Neural cell (in vitro differentiated cells): ENCODE measurements at regions not wholly inside any gene's neighbourhood (a gene's known extent, or its start where the extent isn't known, plus 50 kb on each side); places are given as distances from the start of the nearest gene placed in this dataset.

Experiments used
- CTCF ChIP-seq: fragments of 450-650 bp; IDR thresholded peaks from 2 replicates; pipeline ENCODE4 v1.5.1; 2014; ENCODE audit warnings: antibody characterized with exemption, mild to moderate bottlenecking, moderate library complexity; ENCODE audit not compliant: poor library complexity, severe bottlenecking
- EP300 ChIP-seq: fragments of 450-650 bp; conservative IDR thresholded peaks from 2 replicates; pipeline ENCODE4 v1.6.1; 2014; ENCODE audit warnings: antibody characterized with exemption, mild to moderate bottlenecking, moderate library complexity; ENCODE audit not compliant: poor library complexity, severe bottlenecking
- EZH2 ChIP-seq: fragments of 200-600, 300-800 bp; shearing (Covaris generic), sonication (generic); IDR thresholded peaks from 2 replicates; pipeline ENCODE4 v1.6.1; 2014; ENCODE audit warnings: antibody characterized with exemption, low read length, borderline replicate concordance, mild to moderate bottlenecking; ENCODE audit not compliant: insufficient read depth, poor library complexity, severe bottlenecking
- POLR2AphosphoS5 ChIP-seq: IDR thresholded peaks from 2 replicates; pipeline ENCODE4 v1.6.1; 2012
- RAD21 ChIP-seq: fragments of 450-650 bp; conservative IDR thresholded peaks from 2 replicates; pipeline ENCODE4 v1.6.1; 2014; ENCODE audit warnings: antibody characterized with exemption, mild to moderate bottlenecking, moderate library complexity
- REST ChIP-seq: IDR thresholded peaks from 2 replicates; pipeline ENCODE4 v1.6.1; 2012; ENCODE audit warnings: borderline replicate concordance
- SMC3 ChIP-seq: fragments of 450-650 bp; conservative IDR thresholded peaks from 2 replicates; pipeline ENCODE4 v1.6.1; 2014; ENCODE audit warnings: antibody characterized with exemption, mild to moderate bottlenecking, moderate library complexity; ENCODE audit not compliant: poor library complexity
- TAF1 ChIP-seq: IDR thresholded peaks from 2 replicates; pipeline ENCODE4 v1.6.1; 2012; ENCODE audit warnings: low read depth

- TF ChIP-seq POLR2AphosphoS5 (no peak), SMC3 (no peak), EP300 (no peak), CTCF (no peak), TAF1 (no peak), RAD21 (no peak), REST (no peak), EZH2 (no peak)
Measured at GRCh38 chr6:10014557-10014956, 400.3 kb downstream of the TFAP2A start.
